Brain microvascular endothelial cell (primary cell): ENCODE measurements at regions not wholly inside any gene's neighbourhood (a gene's known extent, or its start where the extent isn't known, plus 50 kb on each side); places are given as distances from the start of the nearest gene placed in this dataset.

ENCODE experiments used
- DNase-seq: peaks from one replicate; pipeline ENCODE4 v3.0.0-alpha.2; 2020
- H3K27ac ChIP-seq: fragments of 250-450 bp; sonication (Bioruptor Pico); 2 replicates; pipeline ENCODE4 v1.5.1; 2020; ENCODE audit warnings: mild to moderate bottlenecking, moderate library complexity
- H3K27me3 ChIP-seq: fragments of 250-450 bp; sonication (Bioruptor Pico); replicated peaks from 2 replicates; pipeline ENCODE4 v1.5.1; 2020; ENCODE audit warnings: mild to moderate bottlenecking
- H3K36me3 ChIP-seq: fragments of 250-450 bp; sonication (Bioruptor Pico); replicated peaks from 2 replicates; pipeline ENCODE4 v1.5.1; 2020; ENCODE audit warnings: mild to moderate bottlenecking
- H3K4me3 ChIP-seq: 2 replicates; pipeline ENCODE4 v1.5.1; 2011; ENCODE audit warnings: low read depth, mild to moderate bottlenecking, control low read depth, low read length, moderate library complexity
- in situ Hi-C: cut with HindIII; loops from 2 replicates; pipeline ENCODE4 v1.10.0; 2017; ENCODE audit warnings: low sequenced_read_pairs, low pct_ligation_motif_present
- TF ChIP-seq, protein P1 (sequence below): IDR thresholded peaks from 2 replicates; pipeline ENCODE4 v1.5.1; 2011; ENCODE audit warnings: low read depth, mild to moderate bottlenecking, moderate library complexity, low read length, control low read depth, inconsistent platforms; ENCODE audit errors: missing control alignments

DNA sequence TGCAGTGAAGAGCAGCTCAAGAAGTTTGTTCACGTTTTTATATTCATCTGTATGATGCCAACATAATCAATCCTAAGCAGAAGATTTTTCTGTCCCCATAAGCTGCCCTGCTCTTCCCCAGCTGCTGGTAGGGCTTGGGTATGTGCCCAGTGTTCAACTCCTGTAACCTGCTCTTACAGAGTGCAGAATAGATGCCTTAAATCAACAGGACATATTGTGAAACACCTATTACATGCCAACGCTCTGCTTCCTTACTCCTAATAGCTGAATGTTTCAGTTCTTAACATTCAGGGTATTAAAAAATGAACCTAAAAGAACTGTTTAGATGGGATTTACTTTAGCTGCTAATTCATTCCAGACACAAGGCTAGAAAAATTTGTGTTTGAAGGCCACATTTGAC, 190.9 kb downstream of the HS3ST3A1 start:
- Histone ChIP-seq H3K27ac (no peak overlapping the region), H3K27me3 (no peaks in the 10 kb centered on the region), H3K36me3 (no peaks in the 10 kb centered on the region), H3K4me3 (no peak overlapping the region)
- TF ChIP-seq, protein P1, sequence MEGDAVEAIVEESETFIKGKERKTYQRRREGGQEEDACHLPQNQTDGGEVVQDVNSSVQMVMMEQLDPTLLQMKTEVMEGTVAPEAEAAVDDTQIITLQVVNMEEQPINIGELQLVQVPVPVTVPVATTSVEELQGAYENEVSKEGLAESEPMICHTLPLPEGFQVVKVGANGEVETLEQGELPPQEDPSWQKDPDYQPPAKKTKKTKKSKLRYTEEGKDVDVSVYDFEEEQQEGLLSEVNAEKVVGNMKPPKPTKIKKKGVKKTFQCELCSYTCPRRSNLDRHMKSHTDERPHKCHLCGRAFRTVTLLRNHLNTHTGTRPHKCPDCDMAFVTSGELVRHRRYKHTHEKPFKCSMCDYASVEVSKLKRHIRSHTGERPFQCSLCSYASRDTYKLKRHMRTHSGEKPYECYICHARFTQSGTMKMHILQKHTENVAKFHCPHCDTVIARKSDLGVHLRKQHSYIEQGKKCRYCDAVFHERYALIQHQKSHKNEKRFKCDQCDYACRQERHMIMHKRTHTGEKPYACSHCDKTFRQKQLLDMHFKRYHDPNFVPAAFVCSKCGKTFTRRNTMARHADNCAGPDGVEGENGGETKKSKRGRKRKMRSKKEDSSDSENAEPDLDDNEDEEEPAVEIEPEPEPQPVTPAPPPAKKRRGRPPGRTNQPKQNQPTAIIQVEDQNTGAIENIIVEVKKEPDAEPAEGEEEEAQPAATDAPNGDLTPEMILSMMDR: no peak
- in situ Hi-C loops: no loop called here
- DNase-seq: no peak

DNA sequence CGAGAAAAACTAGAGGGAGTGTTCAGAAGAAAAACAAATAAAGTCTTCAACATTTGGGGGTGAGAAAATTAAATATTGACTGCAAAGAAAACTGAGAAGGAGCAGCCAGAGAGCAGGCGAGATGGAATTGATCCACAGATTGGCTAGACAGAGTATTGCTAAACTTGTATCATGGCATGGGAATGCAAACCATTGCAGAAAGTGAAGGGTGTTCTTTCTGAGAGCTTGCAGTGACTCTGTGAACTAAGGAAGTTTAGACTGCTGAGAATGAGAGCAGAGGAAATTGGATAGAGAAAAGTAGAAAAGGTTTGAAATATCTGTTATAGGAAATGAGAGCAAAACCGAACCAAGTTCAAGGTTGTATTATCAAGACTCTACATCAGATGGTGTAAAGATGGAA, 191.5 kb downstream of the HS3ST3A1 start:
- Histone ChIP-seq H3K27me3 (no peaks in the 10 kb centered on the region), H3K4me3 (no peak overlapping the region), H3K36me3 (no peaks in the 10 kb centered on the region), H3K27ac (no peak overlapping the region)
- no peak for DNase-seq
- in situ Hi-C loops: no loop called here
- TF ChIP-seq, protein P1: no peak

DNA sequence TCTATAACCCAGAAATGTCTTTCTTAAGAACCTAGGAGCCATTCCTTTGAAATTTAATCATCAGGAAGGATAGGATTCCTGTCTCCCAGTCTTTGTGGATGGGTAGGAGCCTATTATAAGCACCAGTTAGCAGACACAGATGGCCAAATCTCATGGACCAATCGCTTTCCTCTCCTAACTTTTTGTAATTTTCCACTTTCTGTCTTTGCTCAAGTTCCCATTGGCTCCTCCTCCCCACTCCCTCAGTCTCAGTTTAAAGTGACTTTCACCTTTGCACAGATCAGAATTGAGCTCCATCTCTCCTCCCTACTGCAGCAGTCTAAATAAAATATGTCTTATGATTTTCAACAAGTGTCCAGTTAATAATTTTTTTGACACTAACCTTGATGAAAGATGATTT, 192.3 kb downstream of the HS3ST3A1 start:
- Histone ChIP-seq H3K27me3 (no peaks in the 10 kb centered on the region), H3K4me3 (no peak overlapping the region), H3K27ac (no peak overlapping the region), H3K36me3 (no peaks in the 10 kb centered on the region)
- TF ChIP-seq, protein P1: no peak
- in situ Hi-C loops: no loop called here
- no peak for DNase-seq

DNA sequence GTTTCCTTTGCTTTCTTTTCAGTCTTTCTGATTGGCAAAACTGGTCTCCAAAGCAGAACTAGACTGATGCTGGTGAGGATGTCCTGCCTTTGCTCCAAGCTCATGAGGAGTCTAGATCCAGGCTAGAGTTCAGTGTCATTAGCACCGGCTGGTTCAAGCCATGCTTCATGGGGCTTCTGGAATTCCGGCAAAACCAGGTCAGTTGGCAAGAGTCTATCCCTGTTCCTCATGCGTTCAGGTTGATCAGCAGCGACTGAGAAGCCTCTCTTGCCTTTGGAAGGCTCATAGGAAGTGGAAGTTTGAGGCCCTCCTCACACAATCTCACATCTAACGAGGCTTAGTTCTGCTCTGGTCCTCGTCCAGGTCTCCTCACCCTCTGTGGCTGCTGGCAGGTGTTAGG, 194.3 kb downstream of the HS3ST3A1 start:
- H3K36me3 ChIP-seq: no peaks in the 10 kb centered on the region
- H3K27me3 ChIP-seq: no peaks in the 10 kb centered on the region
- H3K4me3 ChIP-seq: no peak overlapping the region
- no peak for DNase-seq
- TF ChIP-seq, protein P1: no peak
- H3K27ac ChIP-seq: no peak overlapping the region
- in situ Hi-C loops: no loop called here

GRCh38 chr17:13405807-13406206, 195.9 kb downstream of the HS3ST3A1 start:
- Histone ChIP-seq H3K27ac (no peak overlapping the region), H3K4me3 (no peak overlapping the region), H3K27me3 (no peaks in the 10 kb centered on the region), H3K36me3 (no peaks in the 10 kb centered on the region)
- no peak for DNase-seq
- TF ChIP-seq, protein P1: no peak
- in situ Hi-C loops: no loop called here

DNA sequence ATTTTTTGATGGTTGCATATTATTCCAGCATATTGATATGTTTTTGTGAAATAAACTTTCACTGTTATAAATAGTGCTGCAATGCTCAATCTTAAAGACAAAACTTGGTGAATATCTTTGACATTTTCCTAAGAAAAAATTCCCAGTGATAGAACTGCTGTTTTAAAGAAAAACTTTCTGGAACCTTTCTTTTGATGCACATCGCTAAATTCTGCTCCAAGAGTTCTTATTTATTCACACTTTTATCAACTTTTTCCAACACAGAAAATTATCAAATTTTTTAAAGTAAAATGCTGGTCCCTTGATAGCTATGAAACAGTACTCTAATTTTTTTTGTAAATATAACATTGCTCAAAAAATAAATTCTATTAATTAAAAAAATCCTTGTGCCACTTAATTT, 196.6 kb downstream of the HS3ST3A1 start:
- H3K27me3 ChIP-seq: no peaks in the 10 kb centered on the region
- H3K27ac ChIP-seq: no peak overlapping the region
- in situ Hi-C loops: no loop called here
- no peak overlapping the region for H3K4me3 ChIP-seq
- DNase-seq: no peak
- TF ChIP-seq, protein P1: no peak
- H3K36me3 ChIP-seq: no peaks in the 10 kb centered on the region
